HG03280 (cell line): ENCODE measurements at regions not wholly inside any gene's neighbourhood (a gene's known extent, or its start where the extent isn't known, plus 50 kb on each side); places are given as distances from the start of the nearest gene placed in this dataset.

Source experiments
- ATAC-seq: cut with Tn5 transposase; IDR thresholded peaks from one replicate; pipeline ENCODE4 v1.9.1; 2021; ENCODE audit warnings: mild to moderate bottlenecking, moderate library complexity; ENCODE audit not compliant: unreplicated experiment

GRCh38 chr3:82773207-82773606, 1011.8 kb upstream of the GBE1 start:
- no peak for ATAC-seq

DNA sequence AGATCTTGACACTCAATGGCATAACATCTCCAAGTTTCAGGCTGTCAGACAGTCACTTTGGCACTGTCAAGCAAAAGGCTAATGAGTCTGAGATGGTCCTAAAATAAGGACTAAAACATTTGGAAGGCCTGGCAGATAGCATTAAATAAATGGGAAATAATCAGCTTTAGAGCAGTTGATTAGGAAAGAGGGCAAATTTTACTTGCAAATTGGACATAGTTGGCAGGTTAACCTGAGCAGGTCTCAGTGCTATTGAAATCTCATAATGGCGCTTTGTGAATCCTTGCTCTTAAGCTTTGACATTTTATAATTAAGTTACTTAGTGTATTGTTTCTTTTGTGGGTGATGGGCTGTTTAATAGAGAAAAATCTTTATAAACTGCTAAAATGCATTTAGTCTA, 1003.1 kb upstream of the GBE1 start:
- no peak for ATAC-seq

DNA sequence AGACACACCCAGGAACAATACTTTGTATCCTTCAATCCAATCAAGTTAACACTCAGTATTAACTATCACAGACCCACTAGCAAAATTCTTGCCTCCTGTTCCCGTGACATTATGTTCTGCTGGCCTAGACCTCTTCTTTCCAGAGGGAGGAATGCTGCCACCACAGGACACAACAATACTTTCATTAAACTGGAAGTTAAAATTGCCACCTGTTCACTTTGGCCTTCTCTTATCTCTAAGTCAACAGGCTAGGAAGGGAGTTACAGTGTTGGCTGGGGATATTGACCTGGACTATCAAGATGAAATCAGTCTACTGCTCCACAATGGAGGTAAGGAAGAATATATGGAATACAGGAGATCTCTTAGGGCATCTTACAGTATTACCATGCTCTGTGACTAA, 1000.4 kb upstream of the GBE1 start:
- no peak for ATAC-seq

GRCh38 chr3:82745544-82745943, 984.1 kb upstream of the GBE1 start:
- ATAC-seq = no peak

GRCh38 chr3:82743196-82743595, 981.8 kb upstream of the GBE1 start:
- ATAC-seq = no peak

- ATAC-seq = no peak
Measured at GRCh38 chr3:82741346-82741745, 979.9 kb upstream of the GBE1 start.

- no peak for ATAC-seq
Measured at GRCh38 chr3:82739390-82739789, 977.9 kb upstream of the GBE1 start.

GRCh38 chr3:82736696-82737277, 975.3 kb upstream of the GBE1 start:
- no peak for ATAC-seq

DNA sequence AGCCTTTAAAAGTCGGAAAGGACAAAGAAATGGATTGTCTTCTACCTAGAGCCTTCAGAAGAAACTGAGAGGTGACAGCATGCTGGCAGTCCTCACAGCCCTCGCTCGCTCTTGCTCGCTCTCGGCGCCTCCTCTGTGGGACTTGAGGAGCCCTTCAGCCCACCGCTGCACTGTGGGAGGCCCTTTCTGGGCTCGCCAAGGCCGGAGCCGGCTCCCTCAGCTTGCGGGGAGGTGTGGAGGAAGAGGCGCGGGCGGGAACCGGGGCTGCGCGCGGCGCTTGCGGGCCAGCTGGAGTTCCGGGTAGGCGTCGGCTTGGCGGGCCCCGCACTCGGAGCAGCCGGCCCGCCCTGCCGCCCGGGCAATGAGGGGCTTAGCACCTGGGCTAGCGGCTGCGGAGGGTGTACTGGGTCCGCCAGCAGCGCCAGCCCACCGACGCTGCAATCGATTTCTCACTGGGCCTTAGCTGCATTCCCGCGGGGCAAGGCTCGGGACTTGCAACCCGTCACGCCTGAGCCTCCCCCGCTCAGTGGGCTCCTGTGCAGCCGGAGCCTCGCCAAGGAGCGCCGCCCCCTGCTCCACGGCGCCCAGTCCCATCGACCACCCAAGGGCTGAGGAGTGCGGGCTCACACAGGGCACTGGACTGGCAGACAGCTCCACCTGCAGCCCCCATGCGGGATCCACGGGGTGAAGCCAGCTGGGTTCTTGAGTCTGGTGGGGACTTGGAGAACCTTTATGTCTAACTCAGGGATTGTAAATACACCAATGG, 953.8 kb upstream of the GBE1 start:
- no peak for ATAC-seq

DNA sequence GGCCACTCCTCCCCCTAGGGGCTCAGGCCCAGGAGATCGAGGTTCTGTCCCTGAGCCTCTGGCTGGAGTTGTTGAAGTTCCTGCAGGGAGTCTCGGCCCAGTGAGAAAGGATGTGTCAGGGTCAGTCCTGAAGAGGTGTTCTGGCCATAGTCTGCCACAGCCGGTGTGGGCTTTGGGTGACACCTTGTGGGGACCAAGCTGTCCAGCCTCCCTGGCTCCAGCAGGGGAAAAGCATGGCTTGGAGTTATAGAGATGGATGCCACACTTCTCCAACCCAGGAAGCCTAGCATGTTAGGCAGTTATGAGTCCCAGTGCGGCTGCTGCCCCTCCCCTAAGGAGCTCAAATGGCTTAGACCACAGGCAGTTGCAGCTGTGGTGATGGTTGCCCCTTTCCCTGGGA, 945.6 kb upstream of the GBE1 start:
- ATAC-seq = no peak

DNA sequence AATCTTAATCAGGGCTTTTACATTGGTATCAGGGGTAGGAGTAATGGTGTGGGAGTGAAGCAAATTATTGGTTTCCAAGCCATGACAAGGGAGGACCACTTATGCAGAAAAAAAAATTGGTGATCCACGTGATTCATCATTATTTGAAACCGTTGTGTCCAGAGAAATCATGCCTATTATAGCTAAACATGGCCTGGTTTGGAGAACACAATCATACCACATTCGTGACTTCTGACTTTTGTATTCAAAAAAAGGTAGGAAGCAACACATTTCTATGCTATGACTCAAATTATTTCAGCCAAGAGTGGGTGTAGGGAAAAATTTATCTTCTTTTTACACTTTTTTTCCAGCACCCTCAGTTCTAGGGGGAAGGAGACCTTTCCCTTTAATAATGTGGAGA, 924.3 kb upstream of the GBE1 start:
- no peak for ATAC-seq

- ATAC-seq = no peak
Measured at GRCh38 chr3:82676356-82677026, 915.0 kb upstream of the GBE1 start.

DNA sequence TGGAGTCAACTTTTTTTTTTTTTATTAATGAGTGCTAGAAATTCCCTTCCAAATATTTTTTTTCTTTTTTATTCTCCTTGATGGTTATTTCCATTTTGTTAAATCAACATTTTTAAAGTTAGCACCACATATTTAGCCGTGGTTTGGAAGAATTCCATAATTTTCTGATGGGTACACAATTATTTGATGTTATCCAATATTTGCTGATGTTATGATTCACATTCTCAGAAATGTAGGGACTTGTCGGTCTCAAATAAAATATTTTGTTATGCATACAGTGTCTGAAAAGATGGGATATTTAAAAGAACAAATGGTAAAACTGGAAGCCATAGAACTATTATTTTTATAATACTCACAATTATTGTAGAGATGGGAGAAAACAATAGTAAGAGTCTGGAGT, 911.5 kb upstream of the GBE1 start:
- no peak for ATAC-seq

- no peak for ATAC-seq
Measured at GRCh38 chr3:82671466-82671865, 910.0 kb upstream of the GBE1 start.

DNA sequence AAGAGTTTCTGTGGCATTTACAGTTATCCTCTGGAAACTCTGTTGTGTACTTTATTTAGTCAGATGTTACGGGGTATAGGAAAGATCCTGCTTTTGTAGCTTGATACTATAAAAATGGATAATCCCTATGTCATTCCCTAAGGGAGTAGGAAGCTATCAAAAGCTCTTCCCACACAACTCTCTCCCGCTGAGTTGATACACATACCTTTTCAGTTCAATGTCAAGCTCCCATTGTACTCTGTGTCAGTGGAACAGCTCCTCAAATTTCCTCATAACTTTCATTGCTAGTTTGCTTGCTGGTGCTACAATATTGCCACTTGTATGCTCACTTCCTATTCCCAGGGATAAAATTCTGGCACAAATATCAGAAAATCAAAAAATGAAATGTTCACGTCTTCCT, 893.3 kb upstream of the GBE1 start:
- no peak for ATAC-seq

- no peak for ATAC-seq
Measured at GRCh38 chr3:82643948-82644347, 882.5 kb upstream of the GBE1 start.

DNA sequence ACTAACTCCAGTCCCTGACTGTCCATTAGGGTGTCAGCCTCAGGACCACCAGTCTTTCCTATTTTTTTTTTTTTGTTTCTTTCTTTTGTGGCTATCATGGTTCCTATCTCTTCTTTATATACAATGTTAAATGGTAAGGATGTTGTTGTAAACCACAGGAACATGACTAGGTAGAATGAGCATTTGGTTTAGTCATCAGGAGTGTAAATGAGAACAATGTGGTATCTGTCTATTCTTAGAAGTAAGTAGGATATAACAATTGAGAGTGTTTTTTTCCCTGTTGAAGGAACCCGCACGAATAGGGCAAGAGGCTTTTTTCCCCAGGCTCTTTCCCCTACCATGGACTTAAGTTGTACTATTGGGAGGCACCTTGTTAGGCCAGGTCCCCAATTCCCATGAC, 880.3 kb upstream of the GBE1 start:
- no peak for ATAC-seq

DNA sequence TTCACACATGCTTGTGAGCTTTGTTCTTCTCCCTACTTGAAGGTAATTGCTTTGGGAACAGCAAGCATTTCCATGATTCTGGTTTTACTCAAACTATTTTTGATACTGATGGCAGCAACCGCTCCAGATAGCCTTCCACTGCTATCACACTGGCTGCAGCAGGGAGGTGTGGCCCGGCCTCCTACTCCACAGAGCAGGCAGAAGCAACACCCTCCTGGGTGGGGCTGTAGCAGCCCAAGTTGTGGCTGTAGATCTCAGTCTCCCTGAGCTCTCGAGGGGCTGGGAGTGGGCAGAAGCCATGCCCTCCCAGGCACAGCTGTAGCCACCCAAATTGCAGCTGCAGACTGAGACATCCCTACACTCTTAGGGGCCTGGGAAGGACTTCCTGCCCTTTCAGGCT, 878.8 kb upstream of the GBE1 start:
- ATAC-seq = no peak

DNA sequence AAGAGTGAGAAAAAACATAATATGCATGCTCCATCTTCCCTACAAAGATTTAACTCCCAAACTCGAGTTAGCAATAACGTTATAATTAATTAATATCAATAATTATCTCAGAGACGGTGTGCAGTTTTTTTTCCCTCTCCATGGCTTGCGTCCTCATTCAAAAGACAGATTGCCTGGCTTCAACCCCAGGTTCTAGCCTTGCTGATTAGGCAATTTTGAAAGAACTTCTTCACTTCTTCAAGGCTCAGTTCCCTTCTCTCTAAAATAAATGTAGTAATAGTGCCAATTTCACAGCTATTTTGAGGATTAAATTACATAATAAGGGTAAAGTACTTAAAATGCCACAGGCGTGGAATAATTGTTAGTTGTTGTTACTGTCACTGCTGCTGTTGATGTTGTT, 876.1 kb upstream of the GBE1 start:
- no peak for ATAC-seq

GRCh38 chr3:82636177-82636576, 874.7 kb upstream of the GBE1 start:
- ATAC-seq = no peak

GRCh38 chr3:82633319-82633718, 871.9 kb upstream of the GBE1 start:
- no peak for ATAC-seq

DNA sequence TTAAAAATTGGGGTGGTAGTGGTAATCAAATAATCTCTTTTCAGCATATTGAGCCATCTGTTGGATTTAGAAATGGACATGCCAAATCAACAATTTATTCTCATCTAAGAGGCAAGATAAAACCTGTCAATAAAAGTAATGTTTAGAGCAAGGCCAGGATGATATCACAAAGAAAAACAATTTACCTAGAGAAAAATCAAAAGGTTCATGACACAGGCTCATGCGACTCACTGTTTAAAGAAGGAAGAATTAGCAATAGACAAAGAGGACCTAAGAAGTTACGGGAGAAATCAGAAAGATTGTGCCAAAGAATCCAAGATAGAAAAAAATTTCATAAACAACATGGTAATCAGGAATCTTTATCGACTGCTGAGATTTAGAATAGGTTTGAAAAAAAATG, 868.5 kb upstream of the GBE1 start:
- ATAC-seq = no peak
